A172 (cell line): ENCODE measurements at regions not wholly inside any gene's neighbourhood (a gene's known extent, or its start where the extent isn't known, plus 50 kb on each side); places are given as distances from the start of the nearest gene placed in this dataset.
A peak's percentile ranks its signal among the peaks of the same experiment; 100 is the strongest.

Source experiments
- DNase-seq: peaks from one replicate; pipeline ENCODE4 v3.0.0-alpha.2; 2015; ENCODE audit warnings: low spot score

GRCh38 chr4:36812149-36812548 lies 432.4 kb upstream of the NWD2 start:
- no peak for DNase-seq

GRCh38 chr4:36815536-36815935 lies 429.0 kb upstream of the NWD2 start:
- no peak for DNase-seq

GRCh38 chr4:36823199-36823967 lies 421.2 kb upstream of the NWD2 start:
- peak; percentile 56 for DNase-seq

GRCh38 chr4:36824682-36825081 lies 419.9 kb upstream of the NWD2 start:
- no peak for DNase-seq

GRCh38 chr4:36835246-36835645 lies 409.3 kb upstream of the NWD2 start:
- no peak for DNase-seq

- DNase-seq = peak; percentile 72
These were observed 402.8 kb upstream of the NWD2 start for GRCh38 chr4:36841583-36842326.

GRCh38 chr4:36844448-36844847 lies 400.1 kb upstream of the NWD2 start:
- no peak for DNase-seq

- DNase-seq = no peak
These were observed 391.7 kb upstream of the NWD2 start for GRCh38 chr4:36852856-36853255.

GRCh38 chr4:36854554-36854953 lies 390.0 kb upstream of the NWD2 start:
- no peak for DNase-seq

GRCh38 chr4:36863601-36864000 lies 380.9 kb upstream of the NWD2 start:
- DNase-seq = no peak

GRCh38 chr4:36870121-36870520 lies 374.4 kb upstream of the NWD2 start:
- no peak for DNase-seq

GRCh38 chr4:36872679-36873078 lies 371.9 kb upstream of the NWD2 start:
- no peak for DNase-seq

GRCh38 chr4:36884151-36884550 lies 360.4 kb upstream of the NWD2 start:
- DNase-seq = no peak

GRCh38 chr4:36891971-36892370 lies 352.6 kb upstream of the NWD2 start:
- DNase-seq = no peak

- no peak for DNase-seq
These were observed 344.0 kb upstream of the NWD2 start for GRCh38 chr4:36900446-36900987.

- DNase-seq = no peak
These were observed 339.7 kb upstream of the NWD2 start for GRCh38 chr4:36904823-36905222.

GRCh38 chr4:36914106-36914505 lies 330.4 kb upstream of the NWD2 start:
- no peak for DNase-seq

GRCh38 chr4:36915717-36916116 lies 328.8 kb upstream of the NWD2 start:
- no peak for DNase-seq

GRCh38 chr4:36917413-36917812 lies 327.1 kb upstream of the NWD2 start:
- DNase-seq = no peak

- no peak for DNase-seq
These were observed 324.8 kb upstream of the NWD2 start for GRCh38 chr4:36919721-36920120.

- no peak for DNase-seq
These were observed 322.9 kb upstream of the NWD2 start for GRCh38 chr4:36921476-36922216.

- no peak for DNase-seq
These were observed 313.9 kb upstream of the NWD2 start for GRCh38 chr4:36930562-36931111.
